Suprapubic skin (tissue), 3 donors: ENCODE measurements at regions not wholly inside any gene's neighbourhood (a gene's known extent, or its start where the extent isn't known, plus 50 kb on each side); places are given as distances from the start of the nearest gene placed in this dataset.

Experiments
- CTCF ChIP-seq, 2 donors: fragments of 200-600 bp in 1 of 2; fragments of 450-650 bp in 1 of 2; sonication (generic) in 1 of 2; IDR thresholded peaks; one replicate each; pipeline ENCODE4 v1.5.1; 2016 to 2019; ENCODE audit warnings: antibody characterized with exemption in 2 of 2, mild to moderate bottlenecking in 1 of 2, moderate library complexity in 1 of 2
- POLR2A ChIP-seq, 2 donors: fragments of 450-650 bp; IDR thresholded peaks; one replicate each; pipeline ENCODE4 v1.6.1; 2017; ENCODE audit warnings: antibody characterized with exemption in 2 of 2, mild to moderate bottlenecking in 2 of 2, moderate library complexity in 2 of 2

- no peak for TF ChIP-seq CTCF (IDR thresholded peaks at IDR 0.05)
- TF ChIP-seq POLR2A (IDR thresholded peaks at IDR 0.05) = no peak
Measured at GRCh38 chr16:87243478-87243877, 73.7 kb downstream of the C16orf95 start.
